Endothelial cell of umbilical vein (primary cell): ENCODE measurements at regions not wholly inside any gene's neighbourhood (a gene's known extent, or its start where the extent isn't known, plus 50 kb on each side); places are given as distances from the start of the nearest gene placed in this dataset.

ENCODE experiments used
- BruUV-seq: library from RNA; stranded (reverse); fragments of 400-500 nt; replicated peaks from 2 replicates; lab custom pipeline; 2021; lab: Mats Ljungman, UMichigan
- CTCF ChIA-PET: fragments of 300-600, 350-600 bp; sonication (Branson Sonifier 250); formaldehyde crosslinking; loops from one replicate; lab custom pipeline; 2021; ENCODE audit warnings: antibody characterized with exemption, inconsistent platforms; lab: Charles Lee
- POLR2A ChIA-PET: fragments of 300-600, 350-600 bp; sonication (Branson Sonifier 250); formaldehyde crosslinking; loops from one replicate; lab custom pipeline; 2021; ENCODE audit warnings: antibody characterized with exemption, inconsistent platforms; lab: Charles Lee
- DNase-seq: peaks from one replicate; pipeline ENCODE4 v3.0.0-alpha.2; 2011; ENCODE audit warnings: low read depth, low spot score
- FAIRE-seq: peaks from 2 replicates; lab custom pipeline; 2011; peaks lifted over from hg19 to GRCh38; lab: Jason Lieb, UNC
- H2AFZ ChIP-seq: 2 replicates; pipeline ENCODE4 v1.6.0; 2012; ENCODE audit warnings: low read depth, low read length, control low read depth, inconsistent platforms
- H3K27ac ChIP-seq: 2 replicates; pipeline ENCODE4 v1.5.1; 2011; ENCODE audit warnings: low read depth, mild to moderate bottlenecking, control low read depth, low read length, moderate library complexity; ENCODE audit not compliant: insufficient read depth
- H3K27me3 ChIP-seq, 2 experiments: 2 replicates each; pipeline versions ENCODE4 v1.6.0 to v1.6.1; 2011; ENCODE audit warnings: low read length in 2 of 2, mixed read lengths in 1 of 2; ENCODE audit not compliant: control insufficient read depth in 2 of 2, insufficient read depth in 2 of 2
- H3K36me3 ChIP-seq, 2 experiments: 2 replicates in 1 of 2; 3 replicates in 1 of 2; pipeline ENCODE4 v1.5.1; 2011; ENCODE audit warnings: low read length in 2 of 2, mild to moderate bottlenecking in 1 of 2, moderate library complexity in 1 of 2; ENCODE audit not compliant: control insufficient read depth in 2 of 2, insufficient read depth in 2 of 2; ENCODE audit errors: extremely low read depth in 1 of 2
- H3K4me1 ChIP-seq: 3 replicates; pipeline ENCODE4 v1.5.1; 2011; ENCODE audit warnings: mild to moderate bottlenecking, low read length; ENCODE audit not compliant: control insufficient read depth, insufficient read depth; ENCODE audit errors: extremely low read depth
- H3K4me2 ChIP-seq: 2 replicates; pipeline ENCODE4 v1.6.1; 2011; ENCODE audit warnings: low read length, control low read depth, mixed read lengths; ENCODE audit not compliant: insufficient read depth
- H3K4me3 ChIP-seq, 3 experiments: fragments of 200-600 bp in 1 of 3; sonication (generic), shearing (Covaris generic) in 1 of 3; replicated peaks in 1 of 3; 2 replicates each; pipeline ENCODE4 v1.5.1; 2011 to 2016; ENCODE audit warnings: control low read depth in 3 of 3, low read length in 3 of 3, mild to moderate bottlenecking in 2 of 3, inconsistent platforms in 1 of 3, low read depth in 1 of 3, moderate library complexity in 1 of 3; ENCODE audit not compliant: insufficient read depth in 1 of 3
- H3K79me2 ChIP-seq: 2 replicates; pipeline ENCODE4 v1.6.0; 2012; ENCODE audit warnings: low read length, inconsistent platforms; ENCODE audit not compliant: control insufficient read depth, insufficient read depth
- H3K9ac ChIP-seq: replicated peaks from 2 replicates; pipeline ENCODE3; 2011; ENCODE audit warnings: low read length, control low read depth; ENCODE audit not compliant: insufficient read depth; ENCODE audit errors: extremely low read depth
- H3K9me1 ChIP-seq: replicated peaks from 3 replicates; pipeline ENCODE4 v1.6.0; 2011; ENCODE audit warnings: mild to moderate bottlenecking, low read length; ENCODE audit not compliant: control insufficient read depth, insufficient read depth; ENCODE audit errors: extremely low read depth
- H3K9me3 ChIP-seq: replicated peaks from 2 replicates; pipeline ENCODE4 v1.5.1; 2012; ENCODE audit warnings: low read length, inconsistent platforms; ENCODE audit not compliant: control insufficient read depth, insufficient read depth
- H4K20me1 ChIP-seq: replicated peaks from 2 replicates; pipeline ENCODE3; 2011; ENCODE audit warnings: mild to moderate bottlenecking, low read length; ENCODE audit not compliant: control insufficient read depth, insufficient read depth; ENCODE audit errors: extremely low read depth
- CTCF ChIP-seq, 2 donors: IDR thresholded peaks; 1 replicate in 1 of 2; 2 replicates in 1 of 2; pipeline ENCODE4 v1.5.1; 2011; ENCODE audit warnings: low read length in 2 of 2, mild to moderate bottlenecking in 2 of 2, moderate library complexity in 2 of 2, control low read depth in 1 of 2, inconsistent platforms in 1 of 2, low read depth in 1 of 2; ENCODE audit not compliant: insufficient read depth in 1 of 2; ENCODE audit errors: extremely low read depth in 1 of 2
- EZH2 ChIP-seq: IDR thresholded peaks from 2 replicates; pipeline ENCODE4 v1.6.1; 2012; ENCODE audit warnings: borderline replicate concordance, low read depth, mild to moderate bottlenecking, moderate library complexity, low read length, inconsistent platforms; ENCODE audit not compliant: severe bottlenecking
- FOS ChIP-seq: IDR thresholded peaks from 2 replicates; pipeline ENCODE4 v1.6.1; 2011; ENCODE audit warnings: mild to moderate bottlenecking, low read length, moderate library complexity, borderline replicate concordance; ENCODE audit not compliant: insufficient read depth
- GATA2 ChIP-seq: IDR thresholded peaks from 2 replicates; pipeline ENCODE4 v1.7.0; 2011; ENCODE audit warnings: low read depth, mild to moderate bottlenecking, moderate library complexity, mixed read lengths, low read length; ENCODE audit not compliant: insufficient read length, insufficient read depth
- JUN ChIP-seq: IDR thresholded peaks from 2 replicates; pipeline ENCODE4 v1.6.1; 2011; ENCODE audit warnings: borderline replicate concordance, low read depth; ENCODE audit not compliant: insufficient read length, insufficient read depth
- MYC ChIP-seq: IDR thresholded peaks from one replicate; pipeline ENCODE4 v1.6.1; 2011; ENCODE audit warnings: mild to moderate bottlenecking, low read depth, low read length
- POLR2A ChIP-seq: IDR thresholded peaks from 2 replicates; pipeline ENCODE4 v1.6.1; 2012; ENCODE audit warnings: low read depth, mild to moderate bottlenecking, control low read depth, low read length
- POLR2AphosphoS5 ChIP-seq: IDR thresholded peaks from 2 replicates; pipeline ENCODE4 v1.6.1; 2012; ENCODE audit warnings: low read depth, mild to moderate bottlenecking, control low read depth, low read length, moderate library complexity; ENCODE audit not compliant: insufficient read depth
- dilution Hi-C: fragments of 300-500 bp; cut with MboI; formaldehyde crosslinking; loops from one replicate; pipeline ENCODE4 v1.15.0; 2019; ENCODE audit warnings: low sequenced_read_pairs; ENCODE audit not compliant: extremely low pct_ligation_motif_present
- intact Hi-C: fragments of 100-400 bp; cut with micrococcal nuclease; formaldehyde crosslinking; loops from one replicate; pipeline ENCODE4 v1.10.0; 2022
- TF ChIP-seq, protein P1 (sequence below): IDR thresholded peaks from 2 replicates; pipeline ENCODE4 v1.6.1; 2011; ENCODE audit not compliant: insufficient read depth, insufficient read length

GRCh38 chr18:4536447-4536846 lies 81.3 kb upstream of the DLGAP1 start:
- H3K4me3 ChIP-seq = no peak overlapping the region
- no peaks in the 10 kb centered on the region for H3K27me3 ChIP-seq
- ChIA-PET CTCF (no interaction called here), POLR2A (no interaction called here)
- no peaks in the 10 kb centered on the region for H3K9me1 ChIP-seq
- DNase-seq = no peak
- H3K36me3 ChIP-seq = no peaks in the 10 kb centered on the region
- H3K27ac ChIP-seq = no peak overlapping the region
- BruUV-seq = no TSS peak
- peaks cover 3% of the 10 kb centered on the region for H3K9me3 ChIP-seq
- H4K20me1 ChIP-seq = no peaks in the 10 kb centered on the region
- FAIRE-seq = no peak
- no peak for TF ChIP-seq JUN
- TF ChIP-seq POLR2AphosphoS5 = no peak
- TF ChIP-seq POLR2A = no peak
- no peak for TF ChIP-seq EZH2
- TF ChIP-seq CTCF (IDR thresholded peaks at IDR 0.05; ENCODE audit: extremely low read depth in 1 of 2, insufficient read depth in 1 of 2, low read depth in 1 of 2, low read length in 2 of 2) = no peak
- TF ChIP-seq FOS = no peak
- TF ChIP-seq MYC = no peak
- TF ChIP-seq, protein P1, sequence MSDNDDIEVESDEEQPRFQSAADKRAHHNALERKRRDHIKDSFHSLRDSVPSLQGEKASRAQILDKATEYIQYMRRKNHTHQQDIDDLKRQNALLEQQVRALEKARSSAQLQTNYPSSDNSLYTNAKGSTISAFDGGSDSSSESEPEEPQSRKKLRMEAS = no peak
- TF ChIP-seq GATA2 = no peak
- no peaks in the 10 kb centered on the region for H3K79me2 ChIP-seq
- dilution Hi-C loops (no loop called here), intact Hi-C loops (no loop called here)
- no peak overlapping the region for H2AFZ ChIP-seq
- H3K4me1 ChIP-seq = no peaks in the 10 kb centered on the region
- H3K9ac ChIP-seq = no peak overlapping the region
- no peak overlapping the region for H3K4me2 ChIP-seq
